ENCODE measurements at regions not wholly inside any gene's neighbourhood (a gene's known extent, or its start where the extent isn't known, plus 50 kb on each side); places are given as distances from the start of the nearest gene placed in this dataset.

DNA sequence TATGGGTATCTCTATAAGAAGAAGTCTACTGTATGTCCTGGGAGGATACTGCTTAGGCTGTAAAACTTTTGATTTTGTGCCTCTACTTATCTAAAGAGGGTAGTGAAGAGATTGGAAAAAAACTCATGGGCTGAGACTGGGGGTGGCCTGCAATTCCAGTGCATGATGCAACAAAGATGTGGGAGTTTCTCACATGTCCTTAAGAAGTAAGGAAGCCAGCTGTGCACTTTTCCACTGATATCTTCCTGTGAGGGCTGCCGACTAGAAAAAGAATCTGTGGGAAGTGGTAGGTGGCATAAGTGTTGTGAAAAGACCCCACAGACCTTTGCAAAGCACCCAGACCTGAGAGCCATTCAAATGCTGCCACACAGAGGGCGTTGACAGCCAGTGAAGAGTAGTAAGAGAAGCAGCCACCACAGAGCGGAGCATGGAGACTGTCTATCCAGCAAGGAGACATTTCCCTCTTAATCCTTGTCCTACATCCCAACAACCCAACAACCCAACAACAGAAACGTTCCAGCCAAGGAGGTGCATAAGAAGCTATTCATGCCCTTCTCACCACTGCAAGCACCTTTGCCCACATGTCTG is 65.1 kb downstream of the PFDN4 start:
- TF ChIP-seq, protein P1, sequence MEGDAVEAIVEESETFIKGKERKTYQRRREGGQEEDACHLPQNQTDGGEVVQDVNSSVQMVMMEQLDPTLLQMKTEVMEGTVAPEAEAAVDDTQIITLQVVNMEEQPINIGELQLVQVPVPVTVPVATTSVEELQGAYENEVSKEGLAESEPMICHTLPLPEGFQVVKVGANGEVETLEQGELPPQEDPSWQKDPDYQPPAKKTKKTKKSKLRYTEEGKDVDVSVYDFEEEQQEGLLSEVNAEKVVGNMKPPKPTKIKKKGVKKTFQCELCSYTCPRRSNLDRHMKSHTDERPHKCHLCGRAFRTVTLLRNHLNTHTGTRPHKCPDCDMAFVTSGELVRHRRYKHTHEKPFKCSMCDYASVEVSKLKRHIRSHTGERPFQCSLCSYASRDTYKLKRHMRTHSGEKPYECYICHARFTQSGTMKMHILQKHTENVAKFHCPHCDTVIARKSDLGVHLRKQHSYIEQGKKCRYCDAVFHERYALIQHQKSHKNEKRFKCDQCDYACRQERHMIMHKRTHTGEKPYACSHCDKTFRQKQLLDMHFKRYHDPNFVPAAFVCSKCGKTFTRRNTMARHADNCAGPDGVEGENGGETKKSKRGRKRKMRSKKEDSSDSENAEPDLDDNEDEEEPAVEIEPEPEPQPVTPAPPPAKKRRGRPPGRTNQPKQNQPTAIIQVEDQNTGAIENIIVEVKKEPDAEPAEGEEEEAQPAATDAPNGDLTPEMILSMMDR (optimal IDR thresholded peaks at IDR 0.05 in 1 of 3, IDR thresholded peaks at IDR 0.05 in 1 of 3, conservative IDR thresholded peaks at IDR 0.05 in 1 of 3; ENCODE audit: extremely low read depth in 1 of 3, insufficient read depth in 2 of 3, low read length in 3 of 3): no peak
- no peak for TF ChIP-seq EZH2 (IDR thresholded peaks at IDR 0.05; ENCODE audit: low read length)

Measured in keratinocyte (primary cell).